HG03469 (cell line): ENCODE measurements at regions not wholly inside any gene's neighbourhood (a gene's known extent, or its start where the extent isn't known, plus 50 kb on each side); places are given as distances from the start of the nearest gene placed in this dataset.
"Not testable (repeated sequence)": the region's sequence is repeated elsewhere in the genome, so short reads cannot be mapped to it uniquely, and the experiment has no call there.

ENCODE experiments used
- ATAC-seq: cut with Tn5 transposase; IDR thresholded peaks from one replicate; pipeline ENCODE4 v1.9.1; 2021; ENCODE audit warnings: mild to moderate bottlenecking, moderate library complexity, moderate number of reproducible peaks; ENCODE audit not compliant: unreplicated experiment

DNA sequence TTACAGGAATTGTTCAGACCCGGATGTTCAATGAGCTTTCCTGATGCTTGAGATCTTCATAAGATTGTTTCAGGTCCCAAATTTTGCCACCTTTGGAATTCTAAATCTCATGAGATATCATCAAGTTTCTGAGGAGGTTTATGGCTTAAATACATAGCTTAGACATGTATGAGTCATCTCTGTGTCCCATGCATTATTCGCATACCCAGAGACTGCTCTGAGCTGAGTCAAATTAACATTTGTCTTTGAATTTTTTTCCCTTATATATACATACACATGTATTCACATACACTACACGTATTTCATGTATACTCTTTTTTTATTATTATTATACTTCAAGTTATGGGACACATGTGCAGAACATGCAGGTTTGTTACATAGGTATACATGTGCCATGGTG lies 744.6 kb downstream of the BRINP1 start:
- ATAC-seq = no peak

DNA sequence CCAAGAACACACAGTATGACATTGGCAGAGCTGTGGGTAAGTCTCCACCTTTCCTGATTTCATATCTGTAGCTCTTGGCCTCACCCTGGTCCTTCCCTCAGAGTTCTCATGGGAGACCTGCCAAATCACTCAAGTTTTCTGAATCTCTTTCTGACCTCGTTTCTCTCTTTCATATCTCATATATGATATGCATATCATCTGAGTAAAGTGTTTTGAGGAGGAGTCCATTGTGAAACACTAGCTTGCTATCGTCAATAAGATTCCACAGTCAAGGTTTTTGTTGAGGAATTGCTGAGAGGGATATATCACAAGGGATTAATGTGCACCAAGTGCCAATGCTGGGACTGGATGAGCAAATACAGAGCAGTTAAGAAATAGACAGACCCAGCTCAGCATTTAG lies 739.2 kb downstream of the BRINP1 start:
- no peak for ATAC-seq

DNA sequence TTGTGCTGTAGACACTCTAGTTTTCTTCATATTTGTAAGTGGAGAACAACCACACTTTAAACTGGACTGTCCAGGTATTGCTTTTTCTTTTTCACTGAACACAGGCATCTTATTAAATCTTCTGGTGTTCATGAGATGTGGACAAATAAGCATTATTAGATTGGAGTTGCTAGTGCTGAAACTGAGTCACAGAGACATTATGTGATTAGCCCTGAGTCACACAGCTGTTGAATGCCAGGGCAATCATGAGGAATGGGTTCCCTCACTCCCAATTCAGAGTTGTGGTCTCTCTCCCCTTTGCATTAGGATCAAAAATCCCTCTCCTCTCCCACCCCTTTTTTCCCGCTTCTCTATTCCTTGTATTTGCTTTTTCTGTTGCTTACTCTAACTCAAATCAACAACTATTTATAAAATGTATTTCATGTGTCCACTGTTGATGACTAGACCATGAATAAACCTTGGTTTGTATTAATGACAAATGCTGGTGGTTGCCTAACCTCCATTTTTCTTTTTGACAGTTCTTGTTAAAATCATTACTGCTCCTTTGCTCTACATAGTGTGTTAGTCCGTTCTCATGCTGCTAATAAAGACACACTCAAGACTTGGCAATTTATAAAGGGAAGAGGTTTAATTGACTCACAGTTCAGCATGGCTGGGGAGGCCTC lies 738.2 kb downstream of the BRINP1 start:
- no peak for ATAC-seq

DNA sequence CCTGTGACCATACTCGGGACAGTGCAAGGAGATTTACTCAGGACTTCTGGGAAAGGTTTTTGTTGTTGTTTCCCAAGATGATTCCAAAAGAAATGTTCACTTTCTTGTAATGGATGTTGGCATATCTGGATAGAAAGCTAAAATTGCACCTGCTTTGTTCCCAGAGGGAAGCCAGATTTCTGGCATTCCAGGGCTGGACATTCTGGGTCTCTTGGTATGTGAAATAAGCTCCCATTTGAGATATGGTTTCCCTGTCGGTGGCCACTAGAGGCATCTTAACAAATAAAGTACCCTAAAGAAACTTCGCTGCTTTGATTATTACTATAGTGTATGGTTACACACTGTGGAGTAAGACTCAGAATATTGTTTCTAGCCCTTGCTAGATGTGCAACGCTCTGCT lies 737.3 kb downstream of the BRINP1 start:
- no peak for ATAC-seq

DNA sequence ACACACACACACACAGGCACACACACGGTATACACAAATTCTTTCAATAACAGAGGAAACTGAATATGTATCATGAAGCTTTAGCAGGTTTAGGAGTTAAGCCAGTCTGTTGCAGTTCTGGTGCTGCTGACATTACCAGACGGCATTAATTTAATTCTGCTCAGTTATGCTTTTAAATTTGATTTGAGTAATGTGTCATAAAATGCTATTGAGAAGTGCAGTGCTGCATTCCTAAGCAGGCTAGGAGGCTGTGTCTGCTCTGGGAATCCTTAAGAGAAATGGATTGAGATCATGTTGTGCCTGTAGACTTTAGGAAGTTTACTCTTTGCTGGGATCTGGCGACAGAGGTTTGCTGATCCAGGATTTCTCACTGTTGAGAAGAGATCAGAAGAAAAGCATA lies 733.8 kb downstream of the BRINP1 start:
- no peak for ATAC-seq

DNA sequence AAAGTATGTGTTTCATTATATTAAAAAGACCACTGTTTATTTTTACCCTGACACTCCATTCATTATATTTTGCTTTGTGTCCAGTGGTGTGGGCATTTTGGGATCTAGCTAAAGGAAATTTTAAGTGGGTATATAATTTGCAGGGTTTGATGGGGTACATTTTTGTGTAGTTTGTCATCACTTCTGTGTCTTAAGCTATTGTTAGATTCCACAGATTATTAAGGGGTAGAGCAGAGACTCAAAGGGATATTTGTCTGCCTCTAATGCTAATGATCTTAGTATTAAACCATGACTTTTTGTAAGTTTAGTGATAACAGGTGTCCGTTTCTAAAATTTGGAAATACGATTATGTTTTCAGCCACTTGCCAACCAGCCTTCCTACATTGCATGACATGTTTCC lies 731.6 kb downstream of the BRINP1 start:
- no peak for ATAC-seq

DNA sequence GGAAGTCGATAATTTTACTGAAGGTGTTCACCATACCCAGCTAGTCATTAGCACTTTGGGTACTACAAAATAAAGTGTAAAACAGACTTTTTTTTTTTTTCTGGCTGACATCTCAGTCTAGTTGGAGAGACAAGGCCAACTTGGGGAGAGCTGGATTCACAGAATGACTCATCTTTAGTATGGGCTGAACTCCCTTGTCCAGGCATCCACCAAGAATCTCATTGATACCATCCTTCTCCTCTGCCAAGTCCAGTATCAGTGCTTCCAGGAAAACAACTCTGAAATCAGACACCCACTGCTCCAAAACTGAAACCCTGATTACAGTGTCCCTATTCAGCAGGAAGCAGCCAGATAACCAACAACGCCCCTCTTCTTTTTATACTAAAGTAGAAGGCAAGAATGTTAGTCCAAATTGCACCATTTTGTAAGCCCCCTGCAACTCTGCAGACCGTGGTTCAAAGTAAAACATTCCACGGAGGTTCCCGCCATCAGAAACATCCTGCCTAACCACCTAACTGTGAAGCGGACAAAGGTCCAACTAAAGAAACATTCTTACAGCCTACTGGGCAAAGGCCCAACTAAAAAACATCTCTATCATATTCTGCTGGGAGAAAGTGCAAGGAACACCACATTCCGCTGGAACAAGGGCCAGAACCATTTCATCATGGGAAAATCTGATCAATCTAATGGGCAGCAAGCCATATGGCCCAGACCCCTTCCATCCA lies 728.2 kb downstream of the BRINP1 start:
- no peak for ATAC-seq

DNA sequence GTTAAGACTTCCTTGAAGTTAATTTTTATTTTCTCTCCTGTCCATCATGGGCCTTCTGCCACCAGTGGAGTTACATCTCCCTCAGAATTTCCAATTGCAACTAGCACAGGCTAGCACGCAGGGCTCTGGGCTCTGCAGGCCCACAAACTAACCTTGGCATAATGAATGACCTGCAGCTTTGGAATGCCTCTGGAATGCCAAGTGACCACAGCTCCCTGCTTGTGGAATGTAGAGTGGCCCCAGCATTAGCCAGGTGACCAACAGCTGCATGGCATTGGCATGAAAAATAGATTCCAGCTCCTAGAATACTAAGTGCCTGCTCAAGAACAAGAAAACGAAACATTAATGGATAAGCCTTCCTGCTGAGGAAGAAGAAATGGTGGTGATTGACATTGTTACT lies 726.1 kb downstream of the BRINP1 start:
- no peak for ATAC-seq

DNA sequence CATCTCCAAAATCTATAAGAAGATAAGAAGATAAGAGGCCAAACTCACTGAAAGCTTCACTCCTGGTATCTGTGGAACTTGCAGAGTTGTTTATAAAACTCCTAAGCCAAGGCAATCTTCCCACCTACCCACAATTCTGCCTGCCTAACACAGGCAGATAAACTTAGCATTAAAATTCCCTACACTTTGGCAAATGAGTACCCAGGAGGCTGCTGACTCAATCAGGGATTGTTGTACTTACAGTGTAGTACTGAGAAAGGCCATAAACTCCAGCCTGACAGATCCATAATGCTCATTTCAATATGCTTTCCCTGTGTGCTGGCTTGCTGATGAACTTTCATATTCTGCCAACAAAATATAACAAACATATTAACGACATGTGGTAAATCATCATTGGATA lies 725.2 kb downstream of the BRINP1 start:
- ATAC-seq = no peak

DNA sequence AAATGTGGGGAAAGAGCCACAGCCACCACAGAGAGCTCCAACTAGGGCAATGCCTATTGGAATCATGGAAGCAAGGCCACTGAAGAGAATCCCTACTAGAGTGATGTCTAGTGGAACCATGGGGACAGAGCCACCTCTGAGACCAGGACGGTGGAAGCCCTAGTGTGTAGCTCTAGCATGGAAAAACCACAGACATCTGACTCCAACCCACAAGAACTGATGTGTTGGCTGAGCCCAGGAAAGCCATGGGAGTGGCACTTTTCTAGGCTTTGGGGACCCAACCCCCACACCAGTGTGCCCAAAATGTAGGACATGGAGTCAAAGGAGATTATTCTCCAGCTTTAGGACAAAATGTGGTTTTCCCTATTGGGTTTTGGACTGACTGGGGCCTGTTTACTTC lies 721.9 kb downstream of the BRINP1 start:
- ATAC-seq = no peak

DNA sequence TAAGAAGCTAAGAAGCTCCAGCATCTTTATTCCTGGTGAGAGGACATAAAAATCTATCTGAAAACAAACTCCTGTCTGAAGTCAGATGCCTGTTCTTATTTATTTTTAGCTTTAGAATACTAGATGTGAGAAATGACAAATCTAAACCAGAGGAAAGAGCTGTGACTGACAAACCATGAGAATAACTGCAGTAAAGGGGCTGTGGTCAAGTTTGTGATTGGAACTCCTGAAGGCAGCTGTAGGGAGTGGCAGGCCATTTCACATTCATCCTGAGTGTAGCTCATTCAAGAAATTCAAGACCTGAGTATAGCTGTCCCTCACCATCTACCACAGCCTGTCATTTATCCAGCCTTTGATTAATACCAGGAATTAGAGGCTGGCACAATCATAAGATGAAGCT lies 718.8 kb downstream of the BRINP1 start:
- ATAC-seq = no peak

DNA sequence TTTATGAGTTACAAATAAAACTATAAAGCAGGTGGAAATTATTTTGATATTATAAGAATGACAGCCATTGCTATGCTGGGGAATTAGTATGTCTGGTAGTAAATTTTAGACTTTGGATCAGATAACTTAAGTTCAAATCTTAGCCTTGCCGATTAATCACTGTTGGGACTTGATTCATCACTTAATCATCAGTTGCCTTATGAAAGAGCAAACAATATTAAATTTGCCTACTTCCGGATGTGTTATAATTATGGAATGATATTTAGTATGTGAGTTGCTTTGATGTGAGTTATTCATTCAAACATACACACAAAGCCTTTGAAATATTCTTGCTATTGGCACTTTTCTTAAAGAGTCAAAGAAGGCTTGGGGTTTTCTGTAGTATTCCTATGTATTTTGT lies 717.7 kb downstream of the BRINP1 start:
- no peak for ATAC-seq

DNA sequence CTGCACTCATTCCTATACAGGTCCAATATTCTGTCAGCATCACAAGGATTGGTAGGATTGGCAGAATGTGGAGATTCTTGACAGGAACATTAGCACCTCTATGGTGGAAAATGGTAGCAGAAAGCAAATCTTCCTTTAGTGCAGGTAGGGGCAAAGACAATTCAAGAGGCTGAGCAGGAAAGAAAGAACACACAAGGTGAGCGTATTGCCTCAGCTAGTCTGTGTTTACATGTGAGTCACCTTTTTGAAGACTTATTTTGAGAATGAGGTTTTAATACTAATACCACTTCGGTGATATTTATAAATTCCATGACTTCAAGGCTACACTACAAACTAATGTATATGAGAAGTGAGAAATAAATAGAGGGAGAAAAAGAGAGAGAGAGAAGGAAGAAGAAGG lies 717.0 kb downstream of the BRINP1 start:
- no peak for ATAC-seq

DNA sequence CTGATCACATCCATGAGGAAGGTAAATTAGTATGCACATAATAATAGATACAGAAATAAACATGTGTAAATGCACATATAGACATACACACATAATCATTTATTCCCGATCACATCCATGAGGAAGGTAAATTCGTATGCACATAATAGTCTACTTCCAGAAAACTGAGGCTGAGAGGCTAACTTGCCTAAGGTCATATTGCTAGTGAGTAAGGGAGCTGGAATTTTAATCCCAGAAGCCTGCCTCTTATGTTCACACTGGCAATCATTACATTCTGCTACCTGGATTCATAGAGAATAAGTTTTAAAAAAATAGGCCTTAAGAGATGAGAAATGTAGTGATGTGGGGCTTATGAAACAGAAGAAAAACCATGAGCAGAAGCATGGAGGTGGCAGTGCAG lies 716.3 kb downstream of the BRINP1 start:
- ATAC-seq = no peak

DNA sequence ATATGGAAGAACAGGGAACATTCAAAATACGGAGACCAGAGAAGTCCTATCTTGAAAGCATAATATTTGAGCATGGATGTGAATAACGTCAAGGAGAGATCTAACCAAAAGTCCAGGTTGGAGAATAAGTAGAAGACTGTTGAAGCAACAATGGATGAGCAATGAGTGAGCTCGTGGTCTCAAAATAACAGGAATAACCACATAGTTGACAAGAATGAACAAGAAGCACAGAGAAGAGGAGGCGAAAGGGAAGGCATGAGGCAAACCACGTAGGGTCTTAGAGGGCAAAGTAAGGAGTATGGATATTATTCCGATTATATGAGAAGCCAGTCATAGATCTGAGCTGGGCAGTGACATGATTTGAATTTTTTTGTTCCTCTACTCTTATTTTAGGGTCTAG lies 710.2 kb downstream of the BRINP1 start:
- ATAC-seq = no peak

DNA sequence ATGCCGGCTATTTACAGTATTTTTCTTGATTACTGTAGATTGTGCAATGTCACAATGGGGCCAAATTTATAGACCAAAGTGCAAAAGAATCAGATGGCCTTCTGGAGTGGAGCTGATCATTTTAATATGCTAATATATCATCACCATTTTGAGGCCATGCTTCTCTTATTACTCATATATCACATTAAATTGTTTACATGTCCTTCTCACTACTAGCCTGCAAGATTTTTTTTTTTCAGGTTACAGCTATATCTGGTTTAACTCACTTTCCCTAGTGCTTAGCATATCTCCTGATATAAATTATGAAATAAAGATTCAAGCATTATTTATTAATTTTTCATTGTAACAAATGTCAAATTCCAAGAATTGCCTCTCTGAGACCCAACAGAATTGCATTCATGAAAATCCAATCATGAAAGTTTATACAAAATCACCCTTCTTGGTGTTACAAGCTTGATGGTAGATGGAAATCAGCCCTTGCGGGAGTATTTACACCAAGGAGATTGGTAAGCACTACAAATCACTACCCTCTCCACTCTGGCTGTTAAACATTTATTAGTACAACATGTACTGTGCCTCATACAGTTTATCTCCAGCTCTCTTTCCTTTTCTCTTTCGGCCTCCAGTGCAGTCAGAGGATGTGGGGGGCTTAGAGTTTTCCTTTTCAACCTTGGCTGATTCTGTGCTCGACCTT lies 703.9 kb downstream of the BRINP1 start:
- no peak for ATAC-seq

DNA sequence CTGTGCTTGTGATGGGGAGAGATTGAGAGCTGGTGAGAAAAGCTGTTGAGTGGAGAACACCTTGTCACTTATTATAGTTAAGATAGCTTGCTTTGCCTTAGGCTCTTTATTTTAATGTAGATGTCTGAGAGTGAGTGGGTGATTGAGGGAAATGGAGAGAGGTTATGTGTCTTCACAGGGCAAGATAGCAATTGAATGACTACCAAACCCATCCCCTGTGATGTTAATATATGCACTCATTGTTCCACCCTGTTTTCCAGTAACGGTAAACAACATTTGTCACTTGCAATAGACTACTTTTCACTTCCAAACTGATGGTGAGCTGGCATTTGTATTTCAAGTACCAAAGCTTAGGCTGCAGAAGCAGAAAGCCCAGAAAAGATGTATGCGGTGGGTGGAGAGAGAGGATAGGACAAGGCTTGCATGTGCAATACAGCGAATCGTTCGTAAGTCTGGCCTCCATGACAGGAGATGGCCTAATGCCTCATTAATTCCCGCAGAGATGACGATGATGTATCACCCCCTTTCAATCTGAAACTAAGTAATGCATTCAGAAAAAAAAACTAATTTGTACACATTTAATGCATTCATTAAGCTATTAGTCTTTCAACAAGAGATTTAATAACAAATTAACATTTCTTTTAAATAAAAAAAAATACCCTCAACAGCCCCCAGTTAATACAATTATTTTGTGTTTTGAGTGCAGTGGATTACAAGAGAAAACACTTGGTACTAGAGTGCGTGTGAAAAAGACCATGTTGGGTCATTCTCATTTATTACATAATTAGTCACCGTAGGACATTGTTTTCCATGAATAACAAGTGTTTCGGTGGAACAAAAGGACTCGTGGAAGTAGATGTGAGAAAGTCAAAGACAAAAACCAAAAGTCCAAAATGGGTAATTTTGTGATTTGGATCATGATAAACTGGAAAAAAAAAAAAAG lies 699.0 kb downstream of the BRINP1 start:
- ATAC-seq = no peak

DNA sequence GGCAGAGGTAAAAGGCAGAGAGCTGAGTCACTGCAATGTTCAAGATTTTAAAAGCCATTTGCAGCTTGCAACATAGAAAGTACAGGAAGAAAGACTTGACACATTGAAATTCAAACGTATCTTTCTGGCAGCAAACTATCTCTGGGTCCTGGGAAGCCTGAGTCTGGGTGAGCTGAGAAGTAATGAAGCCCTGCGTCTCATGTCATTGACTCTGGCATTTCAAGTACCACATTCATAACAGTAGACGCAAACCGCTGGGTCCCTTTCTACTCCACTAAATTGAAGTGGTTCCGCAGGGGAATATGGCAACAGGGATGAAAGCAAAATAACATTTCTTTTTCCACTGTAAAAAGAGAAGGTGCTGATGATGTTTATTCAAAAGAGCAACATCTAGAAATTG lies 694.3 kb downstream of the BRINP1 start:
- ATAC-seq = no peak

DNA sequence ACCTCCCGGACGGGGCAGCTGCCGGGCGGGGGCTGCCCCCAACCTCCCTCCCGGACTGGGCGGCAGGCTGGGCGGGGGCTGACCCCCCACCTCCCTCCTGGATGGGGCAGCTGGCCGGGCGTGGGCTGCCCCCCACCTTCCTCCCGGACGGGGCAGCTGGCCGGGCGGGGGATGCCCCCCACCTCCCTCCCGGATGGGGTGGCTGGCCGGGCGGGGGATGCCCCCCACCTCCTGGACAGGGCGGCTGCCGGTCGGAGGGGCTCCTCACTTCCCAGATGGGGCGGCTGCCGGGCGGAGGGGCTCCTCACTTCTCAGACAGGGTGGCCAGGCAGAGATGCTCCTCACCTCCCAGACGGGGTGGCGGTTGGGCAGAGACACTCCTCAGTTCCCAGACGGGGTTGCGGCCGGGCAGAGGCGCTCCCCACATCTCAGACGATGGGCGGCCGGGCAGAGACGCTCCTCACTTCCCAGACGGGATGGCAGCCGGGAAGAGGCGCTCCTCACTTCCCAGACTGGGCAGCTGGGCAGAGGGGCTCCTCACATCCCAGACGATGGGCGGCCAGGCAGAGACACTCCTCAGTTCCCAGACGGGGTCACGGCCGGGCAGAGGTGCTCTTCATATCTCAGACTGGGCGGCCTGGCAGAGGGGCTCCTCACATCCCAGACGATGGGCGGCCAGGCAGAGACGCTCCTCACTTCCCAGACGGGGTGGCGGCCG lies 691.1 kb downstream of the BRINP1 start:
- not testable (repeated sequence) for ATAC-seq

DNA sequence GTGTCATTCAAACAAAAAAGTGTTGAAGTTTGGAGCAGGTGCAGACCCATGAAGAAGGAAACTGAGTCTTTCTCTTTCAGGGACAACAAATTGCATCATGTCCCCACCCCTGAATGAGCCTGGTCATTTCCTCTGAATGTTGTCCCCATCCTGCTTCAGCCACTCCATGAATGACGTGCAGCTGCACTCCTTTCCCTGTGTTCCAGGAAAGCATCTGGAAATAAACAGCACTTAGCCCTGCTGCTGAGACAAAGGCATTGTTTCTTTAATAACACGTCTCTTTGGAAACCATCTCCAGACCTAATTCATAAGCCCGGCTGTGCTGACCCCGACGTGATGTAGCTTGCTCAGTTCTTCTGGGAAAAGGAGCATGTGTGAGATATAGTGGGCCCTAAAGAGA lies 682.3 kb downstream of the BRINP1 start:
- ATAC-seq = no peak
